OCI-LY3 (cell line): ENCODE measurements at regions not wholly inside any gene's neighbourhood (a gene's known extent, or its start where the extent isn't known, plus 50 kb on each side); places are given as distances from the start of the nearest gene placed in this dataset.

Experiments used
- H2AFZ ChIP-seq: fragments of 200-600, 300-600 bp; shearing (Covaris generic); 2 replicates; pipeline ENCODE4 v1.6.0; 2014; ENCODE audit warnings: antibody characterized with exemption, low read depth, low read length
- H3K27ac ChIP-seq: fragments of 200-600, 300-600 bp; sonication (generic); 2 replicates; pipeline ENCODE4 v1.5.1; 2014; ENCODE audit warnings: mild to moderate bottlenecking, low read length, moderate library complexity, mixed read lengths
- H3K27me3 ChIP-seq: fragments of 200-600, 300-600 bp; sonication (generic); 2 replicates; pipeline ENCODE4 v1.6.1; 2014; ENCODE audit warnings: low read depth, low read length, mixed read lengths
- H3K36me3 ChIP-seq: fragments of 200-600, 300-600 bp; sonication (generic); replicated peaks from 2 replicates; pipeline ENCODE3; 2014; ENCODE audit warnings: low read depth, low read length, mixed read lengths
- H3K4me1 ChIP-seq: fragments of 300-600, 200-600 bp; sonication (generic); 2 replicates; pipeline ENCODE4 v1.6.1; 2014; ENCODE audit warnings: low read length, mixed read lengths
- H3K4me2 ChIP-seq: fragments of 200-600, 300-600 bp; sonication (generic); 2 replicates; pipeline ENCODE4 v1.6.1; 2014; ENCODE audit warnings: low read length, mixed read lengths
- H3K4me3 ChIP-seq: fragments of 300-600, 200-600 bp; sonication (generic); 2 replicates; pipeline ENCODE4 v1.5.1; 2014; ENCODE audit warnings: antibody characterized with exemption, mild to moderate bottlenecking, low read length, moderate library complexity
- H3K79me2 ChIP-seq: fragments of 300-600, 200-600 bp; shearing (Covaris generic); 2 replicates; pipeline ENCODE4 v1.6.1; 2014; ENCODE audit warnings: mild to moderate bottlenecking, low read length, mixed read lengths
- H3K9ac ChIP-seq: fragments of 300-600, 200-600 bp; shearing (Covaris generic); 2 replicates; pipeline ENCODE4 v1.6.0; 2014; ENCODE audit warnings: mild to moderate bottlenecking, low read length, moderate library complexity
- H3K9me3 ChIP-seq: fragments of 200-600, 300-600 bp; shearing (Covaris generic); 2 replicates; pipeline ENCODE4 v1.6.1; 2014; ENCODE audit warnings: low read length, mixed read lengths; ENCODE audit not compliant: insufficient read depth
- H4K20me1 ChIP-seq: fragments of 200-600, 300-600 bp; sonication (generic); 2 replicates; pipeline ENCODE4 v1.6.1; 2016; ENCODE audit warnings: low read length, mixed read lengths; ENCODE audit not compliant: insufficient read depth
- EZH2phosphoT487 ChIP-seq: fragments of 200-600 bp; shearing (Covaris generic); IDR thresholded peaks from 2 replicates; pipeline ENCODE4 v1.6.1; 2018; ENCODE audit warnings: antibody characterized with exemption, mixed run types, low read depth
- TF ChIP-seq, protein P1 (sequence below): fragments of 200-600, 300-600 bp; sonication (generic); IDR thresholded peaks from 2 replicates; pipeline ENCODE4 v1.5.1; 2014; ENCODE audit warnings: antibody characterized with exemption, low read length, low read depth

DNA sequence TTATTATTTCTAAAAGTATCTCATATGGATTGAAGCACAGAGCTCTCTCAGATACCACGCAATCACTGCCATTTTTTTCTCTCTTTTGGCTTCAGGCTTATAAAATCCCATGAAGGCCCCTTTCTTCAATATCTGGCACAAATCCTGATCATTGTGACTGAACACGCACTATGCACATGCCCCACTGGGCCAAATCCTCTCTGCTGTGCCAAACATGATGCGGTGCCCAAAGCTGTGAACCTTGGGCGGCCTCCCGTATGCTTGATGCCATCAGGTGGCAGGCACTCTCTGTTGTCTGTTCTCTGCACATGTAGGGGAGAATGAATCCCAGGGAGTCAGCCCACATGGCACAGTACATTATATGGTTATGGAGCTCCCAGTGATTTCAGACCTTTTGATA lies 375.0 kb upstream of the RGMB start:
- TF ChIP-seq EZH2phosphoT487, result no peak
- TF ChIP-seq, protein P1, sequence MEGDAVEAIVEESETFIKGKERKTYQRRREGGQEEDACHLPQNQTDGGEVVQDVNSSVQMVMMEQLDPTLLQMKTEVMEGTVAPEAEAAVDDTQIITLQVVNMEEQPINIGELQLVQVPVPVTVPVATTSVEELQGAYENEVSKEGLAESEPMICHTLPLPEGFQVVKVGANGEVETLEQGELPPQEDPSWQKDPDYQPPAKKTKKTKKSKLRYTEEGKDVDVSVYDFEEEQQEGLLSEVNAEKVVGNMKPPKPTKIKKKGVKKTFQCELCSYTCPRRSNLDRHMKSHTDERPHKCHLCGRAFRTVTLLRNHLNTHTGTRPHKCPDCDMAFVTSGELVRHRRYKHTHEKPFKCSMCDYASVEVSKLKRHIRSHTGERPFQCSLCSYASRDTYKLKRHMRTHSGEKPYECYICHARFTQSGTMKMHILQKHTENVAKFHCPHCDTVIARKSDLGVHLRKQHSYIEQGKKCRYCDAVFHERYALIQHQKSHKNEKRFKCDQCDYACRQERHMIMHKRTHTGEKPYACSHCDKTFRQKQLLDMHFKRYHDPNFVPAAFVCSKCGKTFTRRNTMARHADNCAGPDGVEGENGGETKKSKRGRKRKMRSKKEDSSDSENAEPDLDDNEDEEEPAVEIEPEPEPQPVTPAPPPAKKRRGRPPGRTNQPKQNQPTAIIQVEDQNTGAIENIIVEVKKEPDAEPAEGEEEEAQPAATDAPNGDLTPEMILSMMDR, result no peak

DNA sequence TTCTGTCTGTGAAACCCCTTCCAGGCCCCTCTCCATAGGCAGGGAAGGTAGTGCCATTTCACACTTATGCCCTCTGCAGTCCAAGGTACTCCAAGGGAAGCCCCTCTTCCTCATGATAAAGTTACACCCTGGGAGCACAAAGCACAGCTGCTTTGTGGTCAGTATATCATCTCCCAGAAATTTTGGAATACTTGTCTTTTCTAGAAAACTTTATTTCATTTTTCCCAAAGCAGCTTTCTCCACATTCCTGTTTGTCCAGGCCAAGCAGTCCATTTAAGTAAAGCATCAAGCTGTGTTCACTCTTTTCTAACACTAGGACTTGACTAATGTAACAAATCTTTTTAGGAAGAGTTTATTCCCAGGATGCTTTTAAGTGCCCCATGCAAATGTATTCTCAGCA lies 371.8 kb upstream of the RGMB start:
- no peaks in the 10 kb centered on the region for H3K4me1 ChIP-seq
- no peaks in the 10 kb centered on the region for H4K20me1 ChIP-seq
- H3K9ac ChIP-seq, result no peak overlapping the region
- H3K27ac ChIP-seq, result no peak overlapping the region
- no peaks in the 10 kb centered on the region for H3K9me3 ChIP-seq
- no peak overlapping the region for H2AFZ ChIP-seq
- no peak overlapping the region for H3K4me2 ChIP-seq
- TF ChIP-seq, protein P1, result no peak
- no peak for TF ChIP-seq EZH2phosphoT487
- H3K4me3 ChIP-seq, result no peak overlapping the region
- no peaks in the 10 kb centered on the region for H3K79me2 ChIP-seq
- no peaks in the 10 kb centered on the region for H3K36me3 ChIP-seq
- no peaks in the 10 kb centered on the region for H3K27me3 ChIP-seq

More for the DNA sequence above, 375.0 kb upstream of the RGMB start:
- Histone ChIP-seq H3K9ac (no peak overlapping the region), H2AFZ (no peak overlapping the region), H3K4me3 (no peak overlapping the region), H3K9me3 (no peaks in the 10 kb centered on the region), H3K36me3 (no peaks in the 10 kb centered on the region), H3K79me2 (no peaks in the 10 kb centered on the region), H4K20me1 (no peaks in the 10 kb centered on the region), H3K4me2 (no peak overlapping the region), H3K27me3 (no peaks in the 10 kb centered on the region), H3K4me1 (no peaks in the 10 kb centered on the region), H3K27ac (no peak overlapping the region)

DNA sequence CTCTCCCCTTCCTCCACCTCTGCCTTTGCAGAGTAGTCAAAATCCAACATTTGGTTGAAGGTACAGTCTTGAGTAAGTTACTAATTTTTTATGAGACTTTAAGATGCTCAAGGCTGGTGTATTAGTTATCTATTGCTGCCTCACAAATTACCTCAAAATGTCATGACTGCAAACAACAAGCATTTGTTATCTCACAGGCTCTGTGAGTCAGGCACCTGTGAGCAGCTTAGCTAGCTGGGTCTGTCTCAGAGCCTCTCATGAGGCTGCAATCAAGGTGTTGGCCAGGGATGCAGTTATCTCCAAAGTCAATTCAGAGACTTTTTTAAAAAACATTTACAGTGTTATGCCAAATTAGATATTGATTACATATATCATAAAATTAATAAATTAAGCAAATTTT lies 371.3 kb upstream of the RGMB start:
- no peak overlapping the region for H3K4me3 ChIP-seq
- H4K20me1 ChIP-seq, result no peaks in the 10 kb centered on the region
- H3K27ac ChIP-seq, result no peak overlapping the region
- no peaks in the 10 kb centered on the region for H3K79me2 ChIP-seq
- H3K4me1 ChIP-seq, result no peaks in the 10 kb centered on the region
- no peak overlapping the region for H2AFZ ChIP-seq
- H3K27me3 ChIP-seq, result no peaks in the 10 kb centered on the region
- H3K36me3 ChIP-seq, result no peaks in the 10 kb centered on the region
- H3K9me3 ChIP-seq, result no peaks in the 10 kb centered on the region
- H3K9ac ChIP-seq, result no peak overlapping the region
- H3K4me2 ChIP-seq, result no peak overlapping the region
- TF ChIP-seq, protein P1, result no peak
- no peak for TF ChIP-seq EZH2phosphoT487

DNA sequence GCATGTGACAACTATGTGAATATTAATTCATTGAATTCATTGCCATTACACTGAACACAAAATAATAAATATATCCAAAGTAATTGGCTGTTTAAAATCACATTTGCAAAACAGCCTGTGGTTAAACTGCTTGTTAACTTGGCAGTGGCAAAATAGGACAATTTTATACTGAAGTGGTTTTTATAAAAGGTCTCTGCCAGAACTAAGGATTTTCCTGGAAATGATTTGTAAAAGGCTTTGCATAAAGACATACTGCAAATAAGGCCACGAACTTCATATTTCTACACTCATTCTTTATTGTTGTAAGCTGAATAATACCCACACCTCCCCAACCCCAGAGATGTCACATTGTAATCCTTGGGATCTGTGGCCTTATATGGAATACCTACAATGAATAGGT lies 370.3 kb upstream of the RGMB start:
- no peaks in the 10 kb centered on the region for H3K36me3 ChIP-seq
- H3K79me2 ChIP-seq, result no peaks in the 10 kb centered on the region
- no peak overlapping the region for H3K4me3 ChIP-seq
- H2AFZ ChIP-seq, result no peak overlapping the region
- no peaks in the 10 kb centered on the region for H3K4me1 ChIP-seq
- H3K9me3 ChIP-seq, result no peaks in the 10 kb centered on the region
- H3K4me2 ChIP-seq, result no peak overlapping the region
- no peaks in the 10 kb centered on the region for H4K20me1 ChIP-seq
- no peak for TF ChIP-seq EZH2phosphoT487
- TF ChIP-seq, protein P1, result no peak
- H3K27me3 ChIP-seq, result no peaks in the 10 kb centered on the region
- H3K9ac ChIP-seq, result no peak overlapping the region
- no peak overlapping the region for H3K27ac ChIP-seq
